Hepatocyte (in vitro differentiated cells): ENCODE measurements at regions not wholly inside any gene's neighbourhood (a gene's known extent, or its start where the extent isn't known, plus 50 kb on each side); places are given as distances from the start of the nearest gene placed in this dataset.

Experiments used
- EZH2 ChIP-seq: fragments of 200-600 bp; sonication (generic); IDR thresholded peaks from 2 replicates; pipeline ENCODE4 v1.6.1; 2016; ENCODE audit warnings: antibody characterized with exemption, mild to moderate bottlenecking, borderline replicate concordance
- TF ChIP-seq, protein P1 (sequence below): fragments of 200-600 bp; sonication (generic); IDR thresholded peaks from 2 replicates; pipeline ENCODE4 v1.5.1; 2016; ENCODE audit warnings: antibody characterized with exemption, mild to moderate bottlenecking; ENCODE audit not compliant: poor library complexity

DNA sequence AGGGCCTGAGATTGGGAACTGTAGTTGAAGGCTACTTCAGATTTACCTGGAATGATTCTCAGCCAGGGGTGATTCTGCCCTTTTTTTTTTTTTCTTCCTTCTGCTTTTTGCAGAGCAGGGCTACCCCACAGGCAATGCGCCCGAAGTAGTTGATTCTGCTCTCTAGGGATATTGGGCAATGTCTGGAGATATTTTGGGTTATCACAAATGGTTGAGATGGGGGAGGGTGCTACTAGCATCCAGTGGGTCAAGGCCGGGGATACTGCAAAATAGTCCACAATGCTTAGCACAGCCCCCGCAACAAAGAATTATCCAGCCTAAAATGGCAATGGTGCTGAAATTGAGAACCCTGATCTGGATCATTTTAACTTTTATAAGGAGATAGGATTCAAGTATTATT, 71.2 kb upstream of the ZMYND8 start:
- TF ChIP-seq, protein P1, sequence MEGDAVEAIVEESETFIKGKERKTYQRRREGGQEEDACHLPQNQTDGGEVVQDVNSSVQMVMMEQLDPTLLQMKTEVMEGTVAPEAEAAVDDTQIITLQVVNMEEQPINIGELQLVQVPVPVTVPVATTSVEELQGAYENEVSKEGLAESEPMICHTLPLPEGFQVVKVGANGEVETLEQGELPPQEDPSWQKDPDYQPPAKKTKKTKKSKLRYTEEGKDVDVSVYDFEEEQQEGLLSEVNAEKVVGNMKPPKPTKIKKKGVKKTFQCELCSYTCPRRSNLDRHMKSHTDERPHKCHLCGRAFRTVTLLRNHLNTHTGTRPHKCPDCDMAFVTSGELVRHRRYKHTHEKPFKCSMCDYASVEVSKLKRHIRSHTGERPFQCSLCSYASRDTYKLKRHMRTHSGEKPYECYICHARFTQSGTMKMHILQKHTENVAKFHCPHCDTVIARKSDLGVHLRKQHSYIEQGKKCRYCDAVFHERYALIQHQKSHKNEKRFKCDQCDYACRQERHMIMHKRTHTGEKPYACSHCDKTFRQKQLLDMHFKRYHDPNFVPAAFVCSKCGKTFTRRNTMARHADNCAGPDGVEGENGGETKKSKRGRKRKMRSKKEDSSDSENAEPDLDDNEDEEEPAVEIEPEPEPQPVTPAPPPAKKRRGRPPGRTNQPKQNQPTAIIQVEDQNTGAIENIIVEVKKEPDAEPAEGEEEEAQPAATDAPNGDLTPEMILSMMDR = no peak
- TF ChIP-seq EZH2 = no peak
